ENCODE measurements at regions not wholly inside any gene's neighbourhood (a gene's known extent, or its start where the extent isn't known, plus 50 kb on each side); places are given as distances from the start of the nearest gene placed in this dataset.

DNA sequence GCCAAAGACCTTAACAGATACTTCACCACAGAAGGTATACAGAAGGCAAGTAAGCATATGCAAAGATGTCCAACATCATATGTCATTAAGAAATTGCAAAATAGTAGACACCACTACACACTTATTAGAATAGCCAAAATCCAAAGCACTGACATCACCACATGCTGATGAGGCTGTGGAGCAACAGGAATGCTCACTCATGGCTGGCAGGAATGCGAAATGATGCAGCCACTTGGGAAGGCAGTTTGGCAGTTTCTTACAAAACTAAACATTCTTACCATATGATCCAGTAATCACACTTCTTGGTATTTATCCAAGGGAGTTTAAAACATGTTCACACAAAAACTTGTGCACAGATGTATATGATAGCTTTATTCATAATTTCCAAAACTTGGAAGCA, 261.2 kb upstream of the AJAP1 start:
- TF ChIP-seq, protein P1, sequence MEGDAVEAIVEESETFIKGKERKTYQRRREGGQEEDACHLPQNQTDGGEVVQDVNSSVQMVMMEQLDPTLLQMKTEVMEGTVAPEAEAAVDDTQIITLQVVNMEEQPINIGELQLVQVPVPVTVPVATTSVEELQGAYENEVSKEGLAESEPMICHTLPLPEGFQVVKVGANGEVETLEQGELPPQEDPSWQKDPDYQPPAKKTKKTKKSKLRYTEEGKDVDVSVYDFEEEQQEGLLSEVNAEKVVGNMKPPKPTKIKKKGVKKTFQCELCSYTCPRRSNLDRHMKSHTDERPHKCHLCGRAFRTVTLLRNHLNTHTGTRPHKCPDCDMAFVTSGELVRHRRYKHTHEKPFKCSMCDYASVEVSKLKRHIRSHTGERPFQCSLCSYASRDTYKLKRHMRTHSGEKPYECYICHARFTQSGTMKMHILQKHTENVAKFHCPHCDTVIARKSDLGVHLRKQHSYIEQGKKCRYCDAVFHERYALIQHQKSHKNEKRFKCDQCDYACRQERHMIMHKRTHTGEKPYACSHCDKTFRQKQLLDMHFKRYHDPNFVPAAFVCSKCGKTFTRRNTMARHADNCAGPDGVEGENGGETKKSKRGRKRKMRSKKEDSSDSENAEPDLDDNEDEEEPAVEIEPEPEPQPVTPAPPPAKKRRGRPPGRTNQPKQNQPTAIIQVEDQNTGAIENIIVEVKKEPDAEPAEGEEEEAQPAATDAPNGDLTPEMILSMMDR (IDR thresholded peaks at IDR 0.05) = no peak
- no peak for TF ChIP-seq POLR2A (IDR thresholded peaks at IDR 0.05)

All from right lobe of liver (tissue), 4 donors.